GM12865 (cell line): ENCODE measurements at regions not wholly inside any gene's neighbourhood (a gene's known extent, or its start where the extent isn't known, plus 50 kb on each side); places are given as distances from the start of the nearest gene placed in this dataset.

Experiments used
- DNase-seq: peaks from one replicate; pipeline ENCODE4 v3.0.0; 2010; ENCODE audit warnings: low read depth
- H3K4me3 ChIP-seq: 2 replicates; pipeline ENCODE4 v1.5.1; 2011; ENCODE audit warnings: mild to moderate bottlenecking, low read depth, low read length, control low read depth
- TF ChIP-seq, protein P1 (sequence below): IDR thresholded peaks from 2 replicates; pipeline ENCODE4 v1.5.1; 2011; ENCODE audit warnings: low read length, control low read depth, low read depth, inconsistent platforms; ENCODE audit not compliant: insufficient read depth; ENCODE audit errors: missing control alignments

DNA sequence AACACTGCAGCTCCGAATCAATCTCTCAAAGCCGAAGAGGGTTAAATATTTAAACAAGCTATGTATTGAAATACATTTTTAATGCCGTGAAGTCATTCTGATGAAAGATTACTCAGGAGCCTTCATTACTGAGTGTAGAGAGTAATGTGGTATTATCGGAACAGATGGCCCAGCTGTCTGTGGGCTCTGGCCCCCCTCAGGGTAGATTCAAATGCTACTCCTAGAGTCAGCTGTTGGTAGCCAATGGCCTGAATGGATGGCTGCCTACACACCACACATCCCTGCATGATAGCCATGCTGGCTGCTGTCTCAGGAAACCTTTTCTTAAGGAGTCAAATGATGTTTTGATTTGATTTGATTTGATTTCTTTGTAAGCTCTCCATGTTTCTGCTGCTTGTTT is 732.3 kb upstream of the CELF4 start:
- TF ChIP-seq, protein P1, sequence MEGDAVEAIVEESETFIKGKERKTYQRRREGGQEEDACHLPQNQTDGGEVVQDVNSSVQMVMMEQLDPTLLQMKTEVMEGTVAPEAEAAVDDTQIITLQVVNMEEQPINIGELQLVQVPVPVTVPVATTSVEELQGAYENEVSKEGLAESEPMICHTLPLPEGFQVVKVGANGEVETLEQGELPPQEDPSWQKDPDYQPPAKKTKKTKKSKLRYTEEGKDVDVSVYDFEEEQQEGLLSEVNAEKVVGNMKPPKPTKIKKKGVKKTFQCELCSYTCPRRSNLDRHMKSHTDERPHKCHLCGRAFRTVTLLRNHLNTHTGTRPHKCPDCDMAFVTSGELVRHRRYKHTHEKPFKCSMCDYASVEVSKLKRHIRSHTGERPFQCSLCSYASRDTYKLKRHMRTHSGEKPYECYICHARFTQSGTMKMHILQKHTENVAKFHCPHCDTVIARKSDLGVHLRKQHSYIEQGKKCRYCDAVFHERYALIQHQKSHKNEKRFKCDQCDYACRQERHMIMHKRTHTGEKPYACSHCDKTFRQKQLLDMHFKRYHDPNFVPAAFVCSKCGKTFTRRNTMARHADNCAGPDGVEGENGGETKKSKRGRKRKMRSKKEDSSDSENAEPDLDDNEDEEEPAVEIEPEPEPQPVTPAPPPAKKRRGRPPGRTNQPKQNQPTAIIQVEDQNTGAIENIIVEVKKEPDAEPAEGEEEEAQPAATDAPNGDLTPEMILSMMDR: no peak
- no peak overlapping the region for H3K4me3 ChIP-seq
- DNase-seq: no peak

DNA sequence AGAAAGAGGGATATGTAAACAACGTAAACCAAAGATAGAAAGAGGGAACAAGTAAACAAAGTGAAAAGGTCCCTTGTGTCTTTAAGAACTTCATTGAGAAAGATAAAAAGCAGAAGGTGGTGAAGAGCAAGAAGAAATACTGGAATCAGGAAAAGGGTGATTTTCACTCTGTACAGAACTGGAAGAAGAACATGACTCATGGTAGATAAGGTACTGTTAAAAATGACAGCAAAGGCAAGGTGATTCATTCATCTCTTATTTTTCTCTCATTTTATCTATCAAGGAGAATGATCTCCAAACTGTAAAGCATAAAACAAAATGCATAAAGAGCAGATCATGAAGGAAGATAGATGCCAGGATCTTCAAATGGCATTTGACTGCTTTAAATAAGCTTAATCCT is 724.6 kb upstream of the CELF4 start:
- no peak for DNase-seq
- TF ChIP-seq, protein P1: no peak

DNA sequence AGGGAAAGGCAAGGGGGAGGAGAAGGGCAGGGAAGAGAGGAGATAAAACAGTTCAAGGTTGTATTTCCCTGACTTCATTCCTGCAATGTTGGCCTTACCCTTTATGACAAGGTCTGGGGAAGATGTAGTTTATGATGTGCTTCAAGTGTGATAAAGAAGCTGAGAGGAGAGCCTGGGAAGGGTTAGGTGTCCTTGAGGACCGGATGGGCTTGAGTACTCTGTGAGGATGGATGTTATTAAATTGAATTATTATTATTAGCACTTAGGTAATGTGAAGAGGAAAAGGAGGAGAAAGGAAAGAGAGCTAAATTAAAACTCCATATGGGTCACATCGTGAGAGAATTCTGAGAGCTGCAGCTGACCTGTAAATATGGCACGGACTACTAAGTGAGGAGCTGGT is 719.4 kb upstream of the CELF4 start:
- TF ChIP-seq, protein P1: no peak
- no peak for DNase-seq
- no peak overlapping the region for H3K4me3 ChIP-seq

More for the DNA sequence above, 724.6 kb upstream of the CELF4 start:
- no peak overlapping the region for H3K4me3 ChIP-seq

DNA sequence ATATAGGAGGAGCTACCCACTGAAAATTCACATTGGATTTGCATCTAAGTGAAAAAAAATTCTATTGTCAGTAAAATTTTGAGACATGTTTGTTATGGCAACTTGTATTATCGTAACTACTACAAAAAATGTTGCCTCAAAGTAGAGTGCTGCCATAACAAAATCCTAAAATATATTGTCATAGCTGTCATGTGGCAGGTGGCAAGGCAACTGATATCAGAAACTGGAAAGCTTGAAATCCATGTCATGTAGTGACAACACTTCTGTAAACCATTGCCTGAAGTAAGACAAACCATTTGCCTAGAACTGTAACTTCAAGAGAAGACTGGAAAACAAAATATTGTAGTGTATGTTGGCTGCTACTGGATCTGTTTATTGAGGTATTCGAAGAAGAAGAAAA is 697.5 kb upstream of the CELF4 start:
- DNase-seq: no peak
- no peak overlapping the region for H3K4me3 ChIP-seq
- TF ChIP-seq, protein P1: no peak

DNA sequence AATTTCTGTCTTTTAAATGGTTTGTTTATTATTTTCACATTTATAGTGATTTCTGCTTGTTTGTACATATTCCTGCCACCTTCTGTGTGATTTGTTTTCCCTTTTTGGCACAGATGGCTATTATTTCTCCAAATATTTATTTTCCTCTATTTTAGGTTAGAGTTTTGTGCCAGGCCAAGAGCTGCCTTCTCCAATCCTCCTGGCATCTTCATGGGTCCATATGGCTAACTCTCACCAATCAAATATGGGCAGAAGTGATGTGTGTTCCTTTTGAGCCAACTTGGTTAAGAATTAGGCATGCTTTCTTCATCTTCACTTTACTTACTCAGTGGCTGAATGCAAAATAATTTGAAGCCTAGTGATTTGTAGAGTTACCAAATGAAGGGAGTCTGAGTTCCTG is 697.1 kb upstream of the CELF4 start:
- H3K4me3 ChIP-seq: no peak overlapping the region
- TF ChIP-seq, protein P1: no peak
- DNase-seq: no peak

DNA sequence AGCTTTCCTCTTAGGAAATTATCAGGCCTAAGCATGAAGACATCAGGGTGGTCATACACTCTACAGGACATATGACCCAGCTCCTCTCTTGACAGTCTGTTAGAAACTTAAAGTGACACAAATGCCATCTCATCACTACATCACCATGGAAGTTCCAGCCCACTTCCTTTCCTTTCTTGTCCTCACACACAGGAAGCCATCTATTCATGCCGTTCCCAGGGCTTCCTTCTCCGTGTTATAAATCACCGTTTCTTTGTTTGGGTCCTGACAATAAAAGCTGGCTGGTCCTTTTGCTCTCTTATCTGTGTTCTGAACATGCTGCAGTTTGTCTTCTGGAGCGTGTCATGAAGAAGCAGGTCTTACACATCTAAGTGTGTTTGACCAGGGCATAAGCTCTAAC is 692.1 kb upstream of the CELF4 start:
- DNase-seq: no peak
- H3K4me3 ChIP-seq: no peak overlapping the region
- TF ChIP-seq, protein P1: no peak

DNA sequence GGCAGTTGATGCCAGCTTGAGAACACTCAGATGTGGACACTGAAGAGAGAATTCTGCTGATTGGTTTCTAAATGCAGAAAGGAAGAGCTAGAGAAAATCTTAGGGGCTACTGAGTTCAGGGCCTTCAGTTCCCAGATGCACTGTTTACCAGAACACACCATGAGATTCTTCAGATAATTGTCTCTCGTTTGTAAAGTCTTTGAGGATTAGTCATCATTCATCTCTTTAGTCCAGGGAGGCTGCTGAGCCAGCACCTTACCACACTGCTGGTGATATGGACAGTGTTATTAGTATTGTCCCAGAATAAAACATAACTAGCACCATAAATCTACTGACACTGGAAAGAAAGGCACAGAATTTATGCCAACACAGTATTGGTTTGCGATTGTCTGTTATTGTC is 690.8 kb upstream of the CELF4 start:
- TF ChIP-seq, protein P1: no peak
- H3K4me3 ChIP-seq: no peak overlapping the region
- no peak for DNase-seq
